Thyroid gland (tissue), 4 donors: ENCODE measurements at regions not wholly inside any gene's neighbourhood (a gene's known extent, or its start where the extent isn't known, plus 50 kb on each side); places are given as distances from the start of the nearest gene placed in this dataset.

ENCODE experiments used
- POLR2A ChIP-seq, 2 donors: fragments of 450-650 bp; IDR thresholded peaks; one replicate each; pipeline ENCODE4 v1.6.1; 2017; ENCODE audit warnings: antibody characterized with exemption in 2 of 2, mild to moderate bottlenecking in 2 of 2, moderate library complexity in 1 of 2
- TF ChIP-seq, protein P1 (sequence below), 6 experiments: fragments of 200-600 bp in 3 of 6; fragments of 450-650 bp in 3 of 6; sonication (generic) in 3 of 6; IDR thresholded peaks; one replicate each; pipeline ENCODE4 v1.5.1; 2016 to 2019; ENCODE audit warnings: antibody characterized with exemption in 6 of 6, mild to moderate bottlenecking in 2 of 6, inconsistent platforms in 1 of 6, moderate library complexity in 1 of 6

DNA sequence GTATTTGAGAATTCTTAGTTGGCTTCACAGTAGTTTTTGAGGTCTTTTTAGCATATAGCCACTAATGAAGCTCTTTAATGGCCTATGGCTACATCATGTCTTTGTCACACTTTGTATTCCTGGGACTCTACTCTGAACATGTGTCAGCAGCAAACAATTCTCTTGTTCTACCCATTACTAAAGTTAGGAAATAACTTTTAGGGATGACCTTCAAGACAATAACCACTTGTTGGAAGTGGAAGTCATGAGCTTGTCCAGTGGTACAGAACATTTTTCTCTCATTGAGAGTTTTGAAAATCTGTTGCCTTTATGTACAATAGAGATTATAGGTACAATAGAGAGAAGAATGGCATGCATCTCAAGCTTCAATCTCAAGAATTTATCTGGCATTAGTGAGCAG is 571.6 kb upstream of the JAG1 start:
- TF ChIP-seq, protein P1, sequence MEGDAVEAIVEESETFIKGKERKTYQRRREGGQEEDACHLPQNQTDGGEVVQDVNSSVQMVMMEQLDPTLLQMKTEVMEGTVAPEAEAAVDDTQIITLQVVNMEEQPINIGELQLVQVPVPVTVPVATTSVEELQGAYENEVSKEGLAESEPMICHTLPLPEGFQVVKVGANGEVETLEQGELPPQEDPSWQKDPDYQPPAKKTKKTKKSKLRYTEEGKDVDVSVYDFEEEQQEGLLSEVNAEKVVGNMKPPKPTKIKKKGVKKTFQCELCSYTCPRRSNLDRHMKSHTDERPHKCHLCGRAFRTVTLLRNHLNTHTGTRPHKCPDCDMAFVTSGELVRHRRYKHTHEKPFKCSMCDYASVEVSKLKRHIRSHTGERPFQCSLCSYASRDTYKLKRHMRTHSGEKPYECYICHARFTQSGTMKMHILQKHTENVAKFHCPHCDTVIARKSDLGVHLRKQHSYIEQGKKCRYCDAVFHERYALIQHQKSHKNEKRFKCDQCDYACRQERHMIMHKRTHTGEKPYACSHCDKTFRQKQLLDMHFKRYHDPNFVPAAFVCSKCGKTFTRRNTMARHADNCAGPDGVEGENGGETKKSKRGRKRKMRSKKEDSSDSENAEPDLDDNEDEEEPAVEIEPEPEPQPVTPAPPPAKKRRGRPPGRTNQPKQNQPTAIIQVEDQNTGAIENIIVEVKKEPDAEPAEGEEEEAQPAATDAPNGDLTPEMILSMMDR (IDR thresholded peaks at IDR 0.05), result no peak
- TF ChIP-seq POLR2A (IDR thresholded peaks at IDR 0.05), result no peak
